GM12878 (cell line): ENCODE measurements at regions not wholly inside any gene's neighbourhood (a gene's known extent, or its start where the extent isn't known, plus 50 kb on each side); places are given as distances from the start of the nearest gene placed in this dataset.

Experiments
- ATAC-seq: fragments of 200-7000 bp; cut with Tn5 transposase; 3 replicates; pipeline ENCODE4 v1.9.1; 2020; ENCODE audit warnings: mild to moderate bottlenecking, moderate library complexity
- BruUV-seq: library from RNA; stranded (reverse); fragments of 400-500 nt; replicated peaks from 2 replicates; lab custom pipeline; 2021; lab: Mats Ljungman, UMichigan
- CTCF ChIA-PET: fragments of 300-600 bp; sonication (Branson Sonifier 250); formaldehyde crosslinking; extraction: SDS; loops from one replicate; lab custom pipeline; 2021; ENCODE audit warnings: inconsistent platforms; lab: Yijun Ruan, JAX
- POLR2A ChIA-PET: fragments of 350-600 bp; formaldehyde crosslinking; extraction: SDS; loops from one replicate; lab custom pipeline; 2021; ENCODE audit warnings: inconsistent platforms; lab: Charles Lee
- RAD21 ChIA-PET: fragments of 300-600 bp; sonication (Branson Sonifier 250); formaldehyde crosslinking; loops from one replicate; lab custom pipeline; 2023; ENCODE audit warnings: antibody characterized with exemption; ENCODE audit not compliant: unreplicated experiment; lab: Charles Lee
- SMC1A ChIA-PET: fragments of 300-600 bp; sonication (Branson Sonifier 250); formaldehyde crosslinking; loops from one replicate; lab custom pipeline; 2023; ENCODE audit not compliant: unreplicated experiment, uncharacterized antibody; lab: Charles Lee
- DNase-seq: peaks from one replicate; pipeline ENCODE4 v3.0.0-alpha.2; 2011; ENCODE audit warnings: low read depth, low spot score
- FAIRE-seq: peaks from 3 replicates; lab custom pipeline; 2011; peaks lifted over from hg19 to GRCh38; lab: Jason Lieb, UNC
- H2AFZ ChIP-seq: 2 replicates; pipeline ENCODE4 v1.6.0; 2011; ENCODE audit warnings: low read depth, low read length, control low read depth; ENCODE audit not compliant: control insufficient read depth
- H3K27ac ChIP-seq: 2 replicates; pipeline ENCODE4 v1.5.1; 2011; ENCODE audit warnings: control low read depth; ENCODE audit not compliant: control insufficient read depth, insufficient read depth
- H3K27me3 ChIP-seq, 2 experiments: replicated peaks in 1 of 2; 2 replicates each; pipeline versions ENCODE4 v1.6.0 to v1.6.1; 2011; ENCODE audit warnings: low read length in 1 of 2; ENCODE audit not compliant: control insufficient read depth in 2 of 2, insufficient read depth in 2 of 2
- H3K36me3 ChIP-seq, 2 experiments: 2 replicates each; pipeline ENCODE4 v1.5.1; 2011; ENCODE audit warnings: low read length in 1 of 2; ENCODE audit not compliant: control insufficient read depth in 2 of 2, insufficient read depth in 2 of 2
- H3K4me1 ChIP-seq: 2 replicates; pipeline ENCODE4 v1.6.1; 2011; ENCODE audit warnings: mild to moderate bottlenecking, low read length, moderate library complexity, mixed read lengths; ENCODE audit not compliant: control insufficient read depth, insufficient read depth
- H3K4me2 ChIP-seq: 2 replicates; pipeline ENCODE4 v1.6.0; 2011; ENCODE audit warnings: control low read depth; ENCODE audit not compliant: control insufficient read depth, insufficient read depth
- H3K4me3 ChIP-seq: fragments of 200-600 bp; sonication (generic); 2 replicates; pipeline ENCODE4 v1.5.1; 2016
- H3K79me2 ChIP-seq: 2 replicates; pipeline ENCODE4 v1.6.0; 2011; ENCODE audit warnings: low read length; ENCODE audit not compliant: control insufficient read depth, insufficient read depth
- H3K9ac ChIP-seq: 2 replicates; pipeline ENCODE4 v1.8.0; 2011; ENCODE audit warnings: low read length, control low read depth, mixed read lengths; ENCODE audit not compliant: control insufficient read depth, insufficient read depth
- H3K9me3 ChIP-seq: replicated peaks from 3 replicates; pipeline ENCODE4 v1.5.1; 2011; ENCODE audit warnings: mild to moderate bottlenecking, low read length; ENCODE audit not compliant: control insufficient read depth, insufficient read depth
- H4K20me1 ChIP-seq: 2 replicates; pipeline ENCODE4 v1.6.0; 2011; ENCODE audit not compliant: control insufficient read depth, insufficient read depth
- ASH2L ChIP-seq: fragments of 300-600, 200-600 bp; sonication (generic); IDR thresholded peaks from 2 replicates; pipeline ENCODE4 v1.6.1; 2017; ENCODE audit warnings: low read depth, mild to moderate bottlenecking, borderline replicate concordance
- BRCA1 ChIP-seq: IDR thresholded peaks from 2 replicates; pipeline ENCODE4 v1.6.1; 2011; ENCODE audit warnings: low read depth, low read length, improper control_type of control experiment
- CREM ChIP-seq: IDR thresholded peaks from 2 replicates; pipeline ENCODE4 v1.6.1; 2014; ENCODE audit warnings: antibody characterized with exemption, low read depth
- NR2C1 ChIP-seq: fragments of 450-650 bp; IDR thresholded peaks from 2 replicates; pipeline ENCODE4 v1.6.1; 2017; ENCODE audit warnings: antibody characterized with exemption, mild to moderate bottlenecking, moderate library complexity
- TBL1XR1 ChIP-seq: IDR thresholded peaks from 2 replicates; pipeline ENCODE4 v1.6.1; 2012; ENCODE audit warnings: low read depth, low read length, improper control_type of control experiment
- TCF3 ChIP-seq: IDR thresholded peaks from 2 replicates; pipeline ENCODE4 v1.6.1; 2012; ENCODE audit warnings: low read depth, mild to moderate bottlenecking, low read length, borderline replicate concordance; ENCODE audit not compliant: insufficient read depth
- ZNF622 ChIP-seq: fragments of 450-650 bp; IDR thresholded peaks from 2 replicates; pipeline ENCODE4 v1.6.1; 2017; ENCODE audit warnings: mild to moderate bottlenecking, inconsistent platforms
- WGBS: methylation state at CpG from one replicate; pipeline ENCODE4 v1.1.6; 2016; ENCODE audit warnings: low lambda C conversion rate; ENCODE audit not compliant: insufficient replicate concordance, insufficient coverage; ENCODE audit errors: missing lambda C conversion rate; 5-methylcytosine and 5-hydroxymethylcytosine counted together
- in situ Hi-C: fragments of 300-500 bp; cut with MboI; formaldehyde crosslinking; loops from 9 replicates; pipeline ENCODE4 v1.14.3; 2018; ENCODE audit warnings: mixed read lengths
- intact Hi-C: fragments of 100-400 bp; cut with micrococcal nuclease; formaldehyde crosslinking; loops from one replicate; pipeline ENCODE4 v1.14.2; 2022; ENCODE audit not compliant: unreplicated experiment
- TF ChIP-seq, protein P1 (sequence below): IDR thresholded peaks from 2 replicates; pipeline ENCODE4 v1.6.1; 2011; ENCODE audit warnings: borderline replicate concordance, low read depth, mild to moderate bottlenecking, moderate library complexity, low read length; ENCODE audit not compliant: insufficient read depth, poor library complexity, severe bottlenecking
- TF ChIP-seq, protein P2 (sequence below): fragments of 450-650 bp; IDR thresholded peaks from 2 replicates; pipeline ENCODE4 v1.6.1; 2017; ENCODE audit warnings: mild to moderate bottlenecking, low read depth, inconsistent platforms; ENCODE audit not compliant: poor library complexity, severe bottlenecking
- TF ChIP-seq, protein P3 (sequence below): IDR thresholded peaks from 2 replicates; pipeline ENCODE4 v1.6.1; 2012; ENCODE audit warnings: improper control_type of control experiment, low read depth, low read length; ENCODE audit not compliant: insufficient replicate concordance
- TF ChIP-seq, protein P4 (sequence below): IDR thresholded peaks from 2 replicates; pipeline ENCODE4 v1.6.1; 2012; ENCODE audit warnings: mild to moderate bottlenecking, low read depth, low read length

DNA sequence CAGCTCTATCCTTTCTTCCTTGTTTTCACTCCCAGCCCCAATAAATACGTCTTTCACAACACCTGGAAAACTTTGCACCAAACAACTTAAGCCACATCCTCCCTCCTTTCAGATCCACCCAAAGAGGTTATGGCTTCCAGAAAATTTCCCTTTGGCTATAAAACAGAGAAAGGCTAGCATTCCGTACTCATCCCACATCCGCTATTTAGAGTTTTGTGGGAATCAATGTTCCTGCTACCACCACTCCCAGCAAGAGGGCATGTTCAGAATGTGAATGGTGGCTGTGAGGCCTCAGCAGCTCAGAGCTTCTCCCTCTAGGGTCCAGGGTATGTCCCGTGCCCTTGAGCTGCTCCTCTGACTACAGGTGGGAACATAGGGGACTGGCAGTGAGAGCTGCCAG is 214.6 kb downstream of the NCK2 start:
- POLR2A ChIA-PET = no interaction called here
- no peak for DNase-seq
- CTCF ChIA-PET = no interaction called here
- no TSS peak for BruUV-seq
- H3K4me2 ChIP-seq = no peak overlapping the region
- H3K4me3 ChIP-seq = no peak overlapping the region
- in situ Hi-C loops = no loop called here
- H3K27ac ChIP-seq = no peak overlapping the region
- RAD21 ChIA-PET = no interaction called here
- ATAC-seq = no peak
- no peaks in the 10 kb centered on the region for H3K36me3 ChIP-seq
- no peaks in the 10 kb centered on the region for H3K79me2 ChIP-seq
- WGBS = 32% methylated on average over 4 of the region's 4 CpGs
- H2AFZ ChIP-seq = no peak overlapping the region
- H3K27me3 ChIP-seq = no peaks in the 10 kb centered on the region
- H3K4me1 ChIP-seq = no peaks in the 10 kb centered on the region
- no peaks in the 10 kb centered on the region for H4K20me1 ChIP-seq
- SMC1A ChIA-PET = no interaction called here
- FAIRE-seq = no peak
- no peak overlapping the region for H3K9ac ChIP-seq
- no peaks in the 10 kb centered on the region for H3K9me3 ChIP-seq
- intact Hi-C loops = no loop called here
- TF ChIP-seq ZNF622 (no peak), TCF3 (no peak), NR2C1 (no peak), ASH2L (no peak), CREM (no peak), TBL1XR1 (no peak), BRCA1 (no peak)
- TF ChIP-seq, protein P1, sequence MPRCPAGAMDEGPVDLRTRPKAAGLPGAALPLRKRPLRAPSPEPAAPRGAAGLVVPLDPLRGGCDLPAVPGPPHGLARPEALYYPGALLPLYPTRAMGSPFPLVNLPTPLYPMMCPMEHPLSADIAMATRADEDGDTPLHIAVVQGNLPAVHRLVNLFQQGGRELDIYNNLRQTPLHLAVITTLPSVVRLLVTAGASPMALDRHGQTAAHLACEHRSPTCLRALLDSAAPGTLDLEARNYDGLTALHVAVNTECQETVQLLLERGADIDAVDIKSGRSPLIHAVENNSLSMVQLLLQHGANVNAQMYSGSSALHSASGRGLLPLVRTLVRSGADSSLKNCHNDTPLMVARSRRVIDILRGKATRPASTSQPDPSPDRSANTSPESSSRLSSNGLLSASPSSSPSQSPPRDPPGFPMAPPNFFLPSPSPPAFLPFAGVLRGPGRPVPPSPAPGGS = no peak
- TF ChIP-seq, protein P2, sequence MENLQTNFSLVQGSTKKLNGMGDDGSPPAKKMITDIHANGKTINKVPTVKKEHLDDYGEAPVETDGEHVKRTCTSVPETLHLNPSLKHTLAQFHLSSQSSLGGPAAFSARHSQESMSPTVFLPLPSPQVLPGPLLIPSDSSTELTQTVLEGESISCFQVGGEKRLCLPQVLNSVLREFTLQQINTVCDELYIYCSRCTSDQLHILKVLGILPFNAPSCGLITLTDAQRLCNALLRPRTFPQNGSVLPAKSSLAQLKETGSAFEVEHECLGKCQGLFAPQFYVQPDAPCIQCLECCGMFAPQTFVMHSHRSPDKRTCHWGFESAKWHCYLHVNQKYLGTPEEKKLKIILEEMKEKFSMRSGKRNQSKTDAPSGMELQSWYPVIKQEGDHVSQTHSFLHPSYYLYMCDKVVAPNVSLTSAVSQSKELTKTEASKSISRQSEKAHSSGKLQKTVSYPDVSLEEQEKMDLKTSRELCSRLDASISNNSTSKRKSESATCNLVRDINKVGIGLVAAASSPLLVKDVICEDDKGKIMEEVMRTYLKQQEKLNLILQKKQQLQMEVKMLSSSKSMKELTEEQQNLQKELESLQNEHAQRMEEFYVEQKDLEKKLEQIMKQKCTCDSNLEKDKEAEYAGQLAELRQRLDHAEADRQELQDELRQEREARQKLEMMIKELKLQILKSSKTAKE = no peak
- TF ChIP-seq, protein P3, sequence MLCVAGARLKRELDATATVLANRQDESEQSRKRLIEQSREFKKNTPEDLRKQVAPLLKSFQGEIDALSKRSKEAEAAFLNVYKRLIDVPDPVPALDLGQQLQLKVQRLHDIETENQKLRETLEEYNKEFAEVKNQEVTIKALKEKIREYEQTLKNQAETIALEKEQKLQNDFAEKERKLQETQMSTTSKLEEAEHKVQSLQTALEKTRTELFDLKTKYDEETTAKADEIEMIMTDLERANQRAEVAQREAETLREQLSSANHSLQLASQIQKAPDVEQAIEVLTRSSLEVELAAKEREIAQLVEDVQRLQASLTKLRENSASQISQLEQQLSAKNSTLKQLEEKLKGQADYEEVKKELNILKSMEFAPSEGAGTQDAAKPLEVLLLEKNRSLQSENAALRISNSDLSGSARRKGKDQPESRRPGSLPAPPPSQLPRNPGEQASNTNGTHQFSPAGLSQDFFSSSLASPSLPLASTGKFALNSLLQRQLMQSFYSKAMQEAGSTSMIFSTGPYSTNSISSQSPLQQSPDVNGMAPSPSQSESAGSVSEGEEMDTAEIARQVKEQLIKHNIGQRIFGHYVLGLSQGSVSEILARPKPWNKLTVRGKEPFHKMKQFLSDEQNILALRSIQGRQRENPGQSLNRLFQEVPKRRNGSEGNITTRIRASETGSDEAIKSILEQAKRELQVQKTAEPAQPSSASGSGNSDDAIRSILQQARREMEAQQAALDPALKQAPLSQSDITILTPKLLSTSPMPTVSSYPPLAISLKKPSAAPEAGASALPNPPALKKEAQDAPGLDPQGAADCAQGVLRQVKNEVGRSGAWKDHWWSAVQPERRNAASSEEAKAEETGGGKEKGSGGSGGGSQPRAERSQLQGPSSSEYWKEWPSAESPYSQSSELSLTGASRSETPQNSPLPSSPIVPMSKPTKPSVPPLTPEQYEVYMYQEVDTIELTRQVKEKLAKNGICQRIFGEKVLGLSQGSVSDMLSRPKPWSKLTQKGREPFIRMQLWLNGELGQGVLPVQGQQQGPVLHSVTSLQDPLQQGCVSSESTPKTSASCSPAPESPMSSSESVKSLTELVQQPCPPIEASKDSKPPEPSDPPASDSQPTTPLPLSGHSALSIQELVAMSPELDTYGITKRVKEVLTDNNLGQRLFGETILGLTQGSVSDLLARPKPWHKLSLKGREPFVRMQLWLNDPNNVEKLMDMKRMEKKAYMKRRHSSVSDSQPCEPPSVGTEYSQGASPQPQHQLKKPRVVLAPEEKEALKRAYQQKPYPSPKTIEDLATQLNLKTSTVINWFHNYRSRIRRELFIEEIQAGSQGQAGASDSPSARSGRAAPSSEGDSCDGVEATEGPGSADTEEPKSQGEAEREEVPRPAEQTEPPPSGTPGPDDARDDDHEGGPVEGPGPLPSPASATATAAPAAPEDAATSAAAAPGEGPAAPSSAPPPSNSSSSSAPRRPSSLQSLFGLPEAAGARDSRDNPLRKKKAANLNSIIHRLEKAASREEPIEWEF = no peak
- TF ChIP-seq, protein P4, sequence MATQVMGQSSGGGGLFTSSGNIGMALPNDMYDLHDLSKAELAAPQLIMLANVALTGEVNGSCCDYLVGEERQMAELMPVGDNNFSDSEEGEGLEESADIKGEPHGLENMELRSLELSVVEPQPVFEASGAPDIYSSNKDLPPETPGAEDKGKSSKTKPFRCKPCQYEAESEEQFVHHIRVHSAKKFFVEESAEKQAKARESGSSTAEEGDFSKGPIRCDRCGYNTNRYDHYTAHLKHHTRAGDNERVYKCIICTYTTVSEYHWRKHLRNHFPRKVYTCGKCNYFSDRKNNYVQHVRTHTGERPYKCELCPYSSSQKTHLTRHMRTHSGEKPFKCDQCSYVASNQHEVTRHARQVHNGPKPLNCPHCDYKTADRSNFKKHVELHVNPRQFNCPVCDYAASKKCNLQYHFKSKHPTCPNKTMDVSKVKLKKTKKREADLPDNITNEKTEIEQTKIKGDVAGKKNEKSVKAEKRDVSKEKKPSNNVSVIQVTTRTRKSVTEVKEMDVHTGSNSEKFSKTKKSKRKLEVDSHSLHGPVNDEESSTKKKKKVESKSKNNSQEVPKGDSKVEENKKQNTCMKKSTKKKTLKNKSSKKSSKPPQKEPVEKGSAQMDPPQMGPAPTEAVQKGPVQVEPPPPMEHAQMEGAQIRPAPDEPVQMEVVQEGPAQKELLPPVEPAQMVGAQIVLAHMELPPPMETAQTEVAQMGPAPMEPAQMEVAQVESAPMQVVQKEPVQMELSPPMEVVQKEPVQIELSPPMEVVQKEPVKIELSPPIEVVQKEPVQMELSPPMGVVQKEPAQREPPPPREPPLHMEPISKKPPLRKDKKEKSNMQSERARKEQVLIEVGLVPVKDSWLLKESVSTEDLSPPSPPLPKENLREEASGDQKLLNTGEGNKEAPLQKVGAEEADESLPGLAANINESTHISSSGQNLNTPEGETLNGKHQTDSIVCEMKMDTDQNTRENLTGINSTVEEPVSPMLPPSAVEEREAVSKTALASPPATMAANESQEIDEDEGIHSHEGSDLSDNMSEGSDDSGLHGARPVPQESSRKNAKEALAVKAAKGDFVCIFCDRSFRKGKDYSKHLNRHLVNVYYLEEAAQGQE = no peak
